ENCODE measurements at regions not wholly inside any gene's neighbourhood (a gene's known extent, or its start where the extent isn't known, plus 50 kb on each side); places are given as distances from the start of the nearest gene placed in this dataset.
"Not testable (repeated sequence)": the region's sequence is repeated elsewhere in the genome, so short reads cannot be mapped to it uniquely, and the experiment has no call there.

DNA sequence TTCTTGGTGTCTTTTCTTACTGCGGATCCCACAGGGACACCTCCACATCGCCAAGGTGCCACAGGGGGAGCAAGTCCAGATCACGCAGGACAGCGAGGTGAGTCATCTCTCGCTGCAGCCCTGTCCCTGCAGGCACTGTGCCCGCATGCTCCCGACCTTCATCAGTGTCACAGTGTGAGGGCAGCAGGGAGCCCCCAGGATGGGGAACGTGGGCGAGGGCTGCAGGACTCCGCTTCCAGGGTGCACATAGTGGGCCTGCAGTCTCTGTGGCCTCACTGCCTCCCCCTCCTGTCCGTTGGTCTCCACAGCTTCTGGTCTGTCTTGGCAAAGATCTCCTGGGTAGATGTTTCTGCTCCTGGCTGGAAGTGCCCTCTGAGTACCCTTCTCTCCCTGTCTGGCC, 78.0 kb downstream of the NPIPB11 start:
- DNase-seq (ENCODE audit: low read depth in 2 of 2), result not testable (repeated sequence)

DNA sequence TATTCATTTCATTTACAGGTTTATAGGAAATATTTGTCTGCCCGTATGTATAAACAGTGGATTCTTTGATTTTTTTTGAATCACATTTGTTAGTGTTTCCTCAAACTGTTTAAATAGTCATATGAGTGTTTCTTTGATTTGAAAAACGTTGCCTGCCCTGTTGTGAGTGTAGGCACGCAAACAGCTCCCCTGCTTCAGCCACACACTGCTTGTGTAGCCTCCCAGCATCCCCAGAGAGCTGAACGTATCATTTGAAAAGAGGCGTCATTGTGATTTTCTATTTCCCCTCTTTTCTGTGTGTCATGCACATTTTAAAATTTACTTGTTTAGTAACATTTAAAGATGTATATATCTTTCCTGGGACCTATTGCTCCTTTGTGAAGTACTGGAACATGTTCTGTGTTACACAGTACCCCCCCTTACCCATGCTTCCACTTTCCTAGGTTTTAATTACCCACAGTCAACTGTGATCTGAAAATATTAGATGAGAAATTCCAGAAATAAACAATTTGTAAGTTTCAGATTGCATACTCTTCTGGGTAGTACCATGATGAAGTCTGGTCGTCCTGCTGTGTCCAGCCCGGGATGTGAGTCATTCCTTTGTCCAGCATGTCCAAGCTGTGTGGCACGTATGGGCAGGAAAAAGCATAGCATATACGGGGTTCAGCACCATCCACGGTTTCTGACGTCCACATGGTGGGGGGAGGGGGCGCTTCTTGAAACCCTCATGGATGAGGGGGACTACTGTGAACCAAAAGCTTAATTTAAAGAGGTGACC, 78.7 kb downstream of the NPIPB11 start:
- not testable (repeated sequence) for DNase-seq (ENCODE audit: low read depth in 2 of 2)

DNA sequence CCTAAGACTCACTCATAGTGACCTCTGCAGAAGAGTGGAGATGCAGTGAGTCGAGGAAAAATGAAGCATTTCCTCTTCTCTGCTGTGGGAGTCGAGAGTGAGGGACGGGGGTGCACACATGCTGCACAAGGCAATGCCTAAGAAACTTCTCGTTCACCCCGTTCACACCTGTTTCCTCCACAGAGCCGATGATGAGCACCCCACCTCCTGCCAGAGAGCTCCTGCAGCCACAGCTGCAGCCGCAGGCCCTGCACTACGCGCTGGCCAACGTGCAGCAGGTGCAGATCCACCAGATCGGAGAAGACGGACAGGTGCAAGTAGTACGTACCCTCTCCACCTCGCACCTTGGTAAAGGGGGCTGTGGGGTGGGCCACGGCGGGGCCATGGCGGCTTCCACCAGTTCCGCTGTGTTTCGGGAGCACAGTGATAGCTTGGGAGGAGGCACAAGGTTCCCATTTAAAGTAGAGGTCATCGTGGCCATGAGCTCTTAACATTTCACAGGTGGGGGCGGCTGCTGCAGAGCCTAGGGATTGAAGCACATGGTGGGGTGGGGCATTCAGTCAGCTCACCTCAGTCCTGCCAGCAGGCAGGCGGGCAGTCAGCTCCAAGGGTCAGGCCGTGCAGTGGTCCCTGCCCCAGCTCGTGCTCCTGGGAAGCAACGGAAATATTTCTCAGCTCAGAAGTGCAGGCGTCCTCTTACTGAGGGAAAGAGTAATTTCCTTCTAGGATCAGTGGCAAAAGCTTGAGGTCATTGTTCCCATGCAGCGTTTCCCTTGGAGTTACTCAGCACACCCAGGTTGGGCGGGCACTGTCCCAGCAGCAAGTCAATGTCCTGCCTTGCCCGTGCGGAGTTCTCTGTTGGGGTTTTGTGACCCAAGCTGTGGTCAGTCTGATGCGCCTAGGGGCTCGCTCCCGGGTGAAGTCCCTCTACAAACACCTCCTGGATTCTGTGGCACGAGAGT, 80.1 kb downstream of the NPIPB11 start:
- not testable (repeated sequence) for DNase-seq (ENCODE audit: low read depth in 2 of 2)

DNA sequence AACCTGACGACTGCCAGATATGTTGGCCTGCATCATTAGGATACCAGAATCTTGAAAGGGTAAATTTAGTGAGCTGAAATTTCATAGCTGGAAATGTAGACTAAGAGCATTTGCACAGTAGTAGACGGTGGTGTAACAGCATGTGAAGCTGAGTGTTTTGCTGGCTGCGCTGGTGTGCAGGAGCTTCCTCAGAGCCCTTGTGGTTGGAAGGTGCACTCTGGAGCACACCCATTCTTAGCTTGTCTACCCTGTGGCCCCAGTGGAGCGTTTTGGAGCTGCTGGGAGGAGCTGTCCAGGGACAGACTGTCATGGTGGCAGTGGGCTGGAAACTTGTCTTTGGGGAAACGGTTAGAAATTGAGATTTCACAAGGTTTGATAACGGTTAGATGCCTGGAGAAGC, 82.8 kb downstream of the NPIPB11 start:
- DNase-seq (ENCODE audit: low read depth in 2 of 2), result not testable (repeated sequence)

DNA sequence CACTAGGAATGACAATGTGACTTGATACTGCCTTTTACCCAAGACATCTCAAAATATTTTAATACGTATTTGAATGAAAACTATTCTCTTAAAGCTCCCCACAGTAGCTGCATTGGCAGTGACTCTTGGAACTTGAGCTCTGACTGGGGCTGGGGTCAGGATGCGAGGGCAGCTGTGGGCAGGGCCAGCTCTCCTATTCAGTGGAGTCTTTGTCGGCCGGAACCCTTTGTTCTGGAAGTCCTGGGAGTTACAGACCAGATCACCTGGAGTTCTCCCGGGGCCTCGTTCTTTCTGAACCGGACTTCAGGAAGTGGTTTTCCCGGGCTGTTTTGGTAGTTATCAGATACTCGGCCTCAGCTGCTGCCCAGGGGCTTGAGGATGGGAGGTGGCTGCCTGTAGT, 84.9 kb downstream of the NPIPB11 start:
- DNase-seq (ENCODE audit: low read depth in 2 of 2), result no peak

DNA sequence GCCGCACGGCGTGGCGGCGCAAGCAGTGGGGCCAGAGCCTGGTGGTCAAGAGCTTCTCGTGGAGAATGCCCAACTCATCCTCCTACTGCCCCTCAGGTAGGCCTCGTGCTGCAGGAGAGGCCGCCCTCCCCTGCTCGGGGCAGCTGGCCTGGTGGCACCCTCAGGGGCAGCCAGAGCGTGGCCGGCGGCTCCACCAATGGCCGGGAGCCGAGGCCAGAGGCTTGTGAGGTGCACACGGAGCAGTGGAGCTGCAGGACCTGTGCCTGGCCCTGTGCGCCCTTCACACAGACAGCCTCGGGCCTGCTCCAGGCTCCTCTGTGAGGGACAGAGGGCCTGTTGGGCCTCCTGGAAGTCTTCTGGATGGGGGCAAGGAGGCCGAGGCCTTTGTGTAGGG, 85.5 kb downstream of the NPIPB11 start:
- DNase-seq (ENCODE audit: low read depth in 2 of 2), result no peak

DNA sequence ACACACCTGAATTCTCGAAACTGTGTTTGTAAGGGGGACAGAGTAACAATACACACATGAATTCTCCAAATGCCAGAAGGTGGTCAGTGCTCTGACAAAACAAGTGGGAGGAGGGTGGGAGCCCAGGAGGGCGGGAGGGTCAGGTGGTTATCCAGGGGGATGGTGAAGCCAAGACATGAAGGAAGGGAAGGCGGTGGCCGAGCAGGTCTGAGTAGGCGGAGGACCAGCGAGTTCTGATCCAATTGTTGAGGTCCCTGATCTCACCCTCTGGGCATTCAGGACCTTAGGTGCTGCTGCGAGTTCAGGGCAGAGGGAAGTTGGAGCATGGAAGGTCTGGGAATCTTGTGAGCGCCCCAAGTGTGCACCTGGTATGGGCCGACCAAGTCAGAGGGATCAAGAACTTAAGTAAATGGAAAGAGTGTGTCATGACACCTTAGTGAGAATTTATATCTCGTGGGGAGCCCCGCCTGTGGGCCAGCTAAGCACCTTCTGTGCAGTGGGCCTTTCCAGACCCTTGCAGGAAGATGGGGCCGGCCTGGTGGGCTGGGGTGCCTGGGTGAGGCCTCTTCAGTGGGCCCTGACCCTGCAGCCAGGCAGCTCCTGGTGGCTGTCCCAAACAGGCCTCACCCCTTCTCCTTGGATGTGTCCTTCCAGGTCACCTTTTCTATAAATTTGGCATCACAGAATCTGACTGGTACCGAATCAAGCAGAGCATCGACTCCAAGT, 86.1 kb downstream of the NPIPB11 start:
- DNase-seq (ENCODE audit: low read depth in 2 of 2), result no peak

DNA sequence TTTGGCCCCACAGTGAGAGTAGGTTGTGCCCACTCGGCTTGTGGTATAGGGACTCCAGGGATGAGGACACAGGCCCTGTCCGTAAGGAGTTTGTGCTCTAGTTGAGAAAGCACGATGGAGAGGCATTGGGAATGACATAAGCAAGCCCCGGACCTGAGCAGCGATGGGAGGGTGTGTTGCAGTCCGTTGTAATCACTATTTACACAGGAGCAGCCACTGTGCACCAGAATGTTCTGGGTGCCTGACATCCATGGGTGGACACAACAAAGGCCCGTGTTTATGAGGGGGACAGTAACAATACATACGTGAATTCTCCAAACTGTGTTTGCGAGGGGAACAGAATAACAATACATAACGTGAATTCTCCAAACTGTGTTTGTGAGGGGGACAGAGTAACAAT, 86.8 kb downstream of the NPIPB11 start:
- DNase-seq (ENCODE audit: low read depth in 2 of 2), result no peak

DNA sequence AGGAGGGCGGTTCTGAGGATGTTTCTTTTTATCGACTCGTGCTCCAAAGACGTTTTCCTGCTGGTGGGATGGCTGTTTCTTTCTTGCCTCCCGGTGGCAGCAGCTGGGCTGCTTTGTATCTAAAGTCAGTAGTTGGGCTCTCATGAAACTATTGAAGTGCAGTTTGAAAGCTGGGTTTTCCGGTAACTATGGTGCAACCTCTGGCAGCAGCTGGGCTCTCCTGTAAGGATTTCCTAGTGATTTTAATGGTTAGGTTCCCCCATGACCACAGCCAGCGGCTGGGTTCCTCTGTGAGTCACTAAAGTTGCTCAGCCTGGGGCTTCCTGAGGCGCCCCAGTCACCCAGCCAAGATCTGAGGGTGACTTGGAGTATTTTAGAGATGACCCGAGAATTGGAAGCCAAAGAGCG, 87.9 kb downstream of the NPIPB11 start:
- DNase-seq (ENCODE audit: low read depth in 2 of 2), result not testable (repeated sequence)

DNA sequence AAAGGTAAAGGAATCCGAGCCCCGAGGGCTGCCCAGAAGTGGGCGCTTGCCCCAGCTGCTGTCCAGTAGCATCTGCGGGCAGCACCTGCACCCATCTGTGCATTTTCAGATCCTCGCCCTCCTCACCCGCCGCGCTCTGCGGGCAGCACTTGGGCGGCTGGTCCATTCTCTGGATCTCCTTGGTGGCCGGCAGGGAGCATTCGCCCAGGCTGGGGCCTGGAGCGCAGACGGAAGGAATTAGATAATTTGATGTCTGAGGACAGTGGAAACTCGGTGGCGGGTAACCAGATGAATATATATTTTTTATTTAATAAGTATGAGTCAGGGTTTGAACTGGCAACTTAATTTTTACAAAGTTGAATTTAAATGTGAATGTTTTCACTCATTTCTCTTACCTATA, 88.5 kb downstream of the NPIPB11 start:
- no peak for DNase-seq (ENCODE audit: low read depth in 2 of 2)

DNA sequence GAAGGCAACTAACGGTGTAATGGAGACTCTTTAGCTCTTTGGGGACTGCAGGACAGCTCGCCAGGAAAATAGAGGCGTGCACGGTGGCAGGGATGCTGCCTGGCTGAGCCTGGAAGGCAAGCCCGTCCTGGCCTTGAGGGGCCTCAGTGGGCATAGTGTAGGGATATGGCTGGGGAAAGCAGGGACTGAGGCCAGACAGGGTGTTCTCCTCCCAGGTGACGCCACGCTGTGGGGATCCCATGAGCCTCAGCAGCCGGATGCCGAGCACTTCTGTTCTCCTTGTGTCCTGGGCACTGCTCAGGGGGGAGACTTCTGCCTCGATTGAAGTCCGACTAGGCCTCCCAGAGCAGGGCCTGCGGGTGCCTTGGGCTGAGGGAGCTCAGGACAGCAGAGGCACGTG, 89.2 kb downstream of the NPIPB11 start:
- no peak for DNase-seq (ENCODE audit: low read depth in 2 of 2)

DNA sequence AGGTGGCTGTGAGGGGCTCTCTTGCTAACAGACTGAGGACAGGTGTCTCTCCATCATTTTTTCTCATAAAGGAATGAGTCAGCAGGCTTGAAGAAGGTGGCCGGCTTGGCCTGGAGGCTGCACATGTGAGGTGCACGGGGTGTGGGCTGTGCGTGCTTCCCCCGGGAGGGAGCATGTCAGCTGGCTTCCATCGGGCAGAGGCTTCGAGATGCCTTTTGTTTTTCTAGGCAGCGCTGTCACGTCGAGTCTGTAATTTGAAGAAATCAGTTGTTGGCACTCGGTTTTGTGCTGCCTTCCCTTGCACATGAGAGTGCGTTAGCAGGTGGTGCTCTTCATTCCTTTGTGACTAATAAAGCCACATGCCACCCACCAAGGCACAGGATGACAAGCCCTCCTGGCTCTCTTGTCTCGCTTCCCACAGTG, 89.7 kb downstream of the NPIPB11 start:
- DNase-seq (ENCODE audit: low read depth in 2 of 2), result no peak

DNA sequence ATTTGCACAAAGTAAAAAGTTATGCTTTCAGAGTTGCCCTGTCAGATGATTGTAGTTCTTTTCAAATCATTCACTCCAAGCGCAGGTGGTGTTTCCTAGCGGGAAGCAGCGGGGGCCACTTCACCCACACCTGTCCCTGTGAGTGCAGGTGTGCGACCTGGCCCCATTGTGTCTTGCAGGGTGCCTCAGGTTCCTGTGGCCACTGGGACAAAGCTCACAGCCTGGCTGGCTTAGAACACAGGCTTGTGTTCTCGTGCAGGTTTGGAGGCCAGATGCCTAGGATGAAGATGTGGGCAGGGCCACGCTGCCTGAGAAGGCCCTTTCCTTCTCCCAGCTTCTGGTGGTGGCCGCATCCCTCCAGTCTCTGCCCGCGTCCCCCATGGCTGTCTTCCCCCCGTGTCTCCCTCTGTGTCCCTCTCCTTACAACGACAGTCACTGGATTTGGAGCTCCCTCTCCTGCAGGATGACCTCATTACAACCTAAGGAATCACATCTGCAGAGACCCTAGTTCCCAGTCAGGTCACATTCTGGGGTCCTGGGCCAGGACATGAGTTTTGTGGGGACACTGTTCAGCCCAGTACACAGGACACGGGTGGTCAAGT, 90.5 kb downstream of the NPIPB11 start:
- DNase-seq (ENCODE audit: low read depth in 2 of 2), result no peak

DNA sequence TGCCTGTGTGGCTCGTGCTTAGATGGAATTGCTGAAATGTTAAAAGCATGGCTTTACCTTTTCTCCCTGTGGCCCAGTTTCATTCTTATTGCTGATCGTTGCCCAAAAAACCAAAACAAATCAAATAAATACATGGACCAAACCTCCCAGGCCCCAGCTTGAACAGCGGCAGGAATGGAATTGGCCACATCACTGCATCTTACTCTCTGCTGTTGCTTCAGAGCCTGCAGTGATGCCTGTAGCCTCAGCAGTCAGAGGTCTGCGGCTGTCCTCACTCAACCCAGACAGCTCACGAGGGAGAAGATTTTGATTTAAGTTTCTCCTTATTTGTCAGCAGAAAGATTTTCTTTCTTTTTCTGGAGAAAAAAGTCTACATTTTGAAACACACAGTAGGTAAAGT, 91.5 kb downstream of the NPIPB11 start:
- no peak for DNase-seq (ENCODE audit: low read depth in 2 of 2)

DNA sequence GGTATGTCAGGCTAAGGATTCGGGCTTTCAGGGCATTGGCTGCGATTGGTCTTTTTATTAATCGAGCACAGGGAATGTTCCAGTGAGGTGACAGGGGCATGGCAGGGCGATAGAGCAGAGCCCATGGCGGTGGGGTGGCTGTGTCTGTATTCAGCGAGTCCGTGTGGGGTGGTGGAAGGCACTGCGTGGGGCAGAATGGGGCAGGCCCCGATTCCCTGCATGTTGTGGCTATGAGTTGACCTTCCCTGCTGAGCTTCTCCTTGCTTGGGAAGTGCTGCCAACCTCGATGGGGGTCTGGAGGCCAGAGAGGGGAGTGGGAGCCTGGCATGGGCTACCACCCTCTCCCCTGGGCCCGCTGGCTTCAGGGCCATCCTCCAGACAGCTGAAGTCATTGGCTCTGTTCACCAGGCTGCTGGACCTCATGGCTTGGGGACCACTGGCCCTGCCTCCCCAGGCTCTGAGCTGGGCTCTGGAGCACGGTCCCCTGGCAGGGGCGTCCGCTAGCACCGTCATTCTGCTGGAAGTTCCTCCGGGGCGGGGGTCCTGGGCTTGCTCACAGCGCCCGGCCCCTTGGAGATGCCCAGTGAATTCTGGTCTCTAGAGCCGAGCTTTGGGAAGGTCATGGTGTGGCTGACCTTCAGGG, 92.1 kb downstream of the NPIPB11 start:
- DNase-seq (ENCODE audit: low read depth in 2 of 2), result no peak

DNA sequence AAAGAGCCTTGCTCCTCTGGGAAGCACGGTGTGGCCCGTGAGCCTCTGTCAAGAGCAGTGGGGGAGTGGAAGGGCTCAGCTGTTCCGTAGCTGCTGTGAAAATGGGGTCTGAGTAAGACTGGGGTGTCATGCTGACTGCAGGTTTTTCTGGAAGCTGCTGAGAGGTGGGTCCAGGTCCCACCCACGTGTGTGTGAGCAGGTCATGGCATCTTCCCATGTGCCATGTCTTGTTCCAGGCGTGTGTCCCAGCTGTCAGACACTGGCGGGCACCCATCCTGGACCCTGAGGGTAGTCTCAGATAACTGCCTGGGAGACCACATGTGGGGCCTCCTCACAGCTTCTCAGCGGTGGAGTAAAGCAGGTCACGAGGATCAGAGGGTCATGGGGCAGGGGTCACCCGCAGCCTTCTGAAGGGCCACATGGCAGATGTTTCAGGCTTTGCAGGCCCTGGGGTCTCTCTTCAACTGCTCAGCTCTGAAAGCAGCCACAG, 92.9 kb downstream of the NPIPB11 start:
- DNase-seq (ENCODE audit: low read depth in 2 of 2), result no peak

DNA sequence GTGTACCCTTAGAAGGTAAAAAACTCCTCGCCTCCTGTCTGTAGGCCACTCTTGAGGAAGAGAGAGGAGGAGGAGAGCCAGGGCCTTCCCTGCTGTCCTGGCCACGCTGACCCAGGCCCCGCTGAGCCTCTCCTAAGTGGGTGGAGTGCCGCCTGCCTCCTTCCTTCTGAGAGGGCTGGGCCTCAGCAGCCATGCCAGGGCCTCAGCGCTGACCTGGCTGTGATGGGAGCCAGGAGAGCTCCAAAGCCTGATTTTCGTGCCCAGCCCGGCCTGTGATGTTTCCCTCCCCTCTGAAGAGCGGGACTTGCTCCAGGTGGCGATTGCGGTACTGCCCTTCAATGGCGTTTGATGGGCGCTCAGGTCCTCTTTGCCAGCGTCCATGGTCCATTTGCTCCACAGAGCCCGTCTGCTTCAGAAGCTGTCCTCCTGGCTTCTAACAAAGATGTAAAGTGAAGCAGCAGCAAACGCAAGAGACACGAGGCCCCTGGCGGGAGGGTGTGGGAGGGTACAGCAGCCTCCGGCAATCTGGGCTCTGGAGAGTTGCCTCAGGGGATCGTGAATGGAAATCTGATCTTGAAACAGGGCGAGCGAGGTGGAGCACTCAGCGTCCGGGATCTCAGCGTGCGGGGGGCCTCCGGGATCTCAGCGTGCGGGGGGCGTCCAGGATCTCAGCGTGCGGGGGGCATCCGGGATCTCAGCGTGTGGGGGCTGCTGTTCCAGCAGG, 93.5 kb downstream of the NPIPB11 start:
- DNase-seq (ENCODE audit: low read depth in 2 of 2), result no peak

DNA sequence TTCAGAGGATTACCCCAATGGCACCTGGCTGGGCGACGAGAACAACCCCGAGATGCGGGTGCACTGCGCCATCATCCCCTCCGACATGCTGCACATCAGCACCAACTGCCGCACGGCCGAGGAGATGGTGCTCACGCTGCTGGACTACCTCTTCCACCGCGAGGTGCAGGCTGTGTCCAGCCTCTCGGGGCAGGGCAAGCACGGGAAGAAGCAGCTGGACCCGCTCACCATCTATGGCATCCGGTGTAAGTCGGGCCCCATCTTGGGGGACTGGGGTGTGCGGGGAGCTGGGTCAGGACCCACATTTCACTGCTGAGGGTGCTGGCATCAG, 94.2 kb downstream of the NPIPB11 start:
- not testable (repeated sequence) for DNase-seq (ENCODE audit: low read depth in 2 of 2)

DNA sequence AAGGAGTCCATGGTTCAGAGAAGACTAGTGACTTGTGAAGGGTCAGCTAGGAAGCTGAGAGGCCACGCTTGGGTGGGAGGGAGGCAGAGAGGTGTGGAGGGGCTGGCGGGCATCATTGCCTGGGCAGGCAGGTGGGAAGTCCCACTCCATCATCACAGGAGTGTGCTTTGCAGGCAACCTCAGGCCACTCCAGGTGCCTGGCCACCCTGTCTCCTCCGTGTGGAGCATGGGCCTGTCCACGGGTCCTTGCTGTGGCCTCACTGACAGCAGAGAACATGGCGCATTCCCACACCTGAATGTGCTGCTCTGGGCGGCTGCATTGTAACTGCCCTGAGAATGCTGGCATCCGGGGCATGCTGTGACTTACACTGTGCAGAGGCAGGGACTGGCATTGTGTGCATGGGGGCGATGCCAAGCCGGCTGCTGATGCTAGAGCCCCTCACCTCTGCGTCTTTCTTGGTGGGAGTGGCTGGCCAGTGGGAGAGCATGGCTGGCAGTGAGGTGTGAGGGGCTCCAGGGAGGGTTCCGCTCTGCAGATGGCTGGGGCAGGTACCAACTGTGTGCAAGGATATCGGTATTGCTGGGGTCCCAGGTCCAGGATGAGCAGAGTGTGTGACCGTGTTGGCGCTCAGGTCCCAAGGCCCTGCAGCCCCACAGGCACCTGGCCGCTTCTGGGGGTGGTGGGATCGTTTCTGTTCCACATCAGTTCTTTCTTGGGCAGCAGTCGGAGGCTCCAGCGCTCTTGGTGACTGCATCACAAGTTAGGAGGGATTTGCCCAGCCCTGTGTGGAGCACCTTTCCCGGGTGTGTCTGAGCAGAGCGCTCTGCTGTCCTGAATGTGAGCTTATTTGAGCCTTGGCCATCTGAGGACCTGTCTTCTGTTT, 94.8 kb downstream of the NPIPB11 start:
- DNase-seq (ENCODE audit: low read depth in 2 of 2), result no peak
